Lung (tissue), 11 donors: ENCODE measurements at regions not wholly inside any gene's neighbourhood (a gene's known extent, or its start where the extent isn't known, plus 50 kb on each side); places are given as distances from the start of the nearest gene placed in this dataset.

Experiments used
- ATAC-seq: fragments of 200-7000 bp; cut with Tn5 transposase; one replicate; pipeline ENCODE4 v1.9.1; 2020; ENCODE audit warnings: moderate number of reproducible peaks; ENCODE audit not compliant: insufficient read depth, low FRiP score
- DNase-seq, 3 donors: peaks; one replicate each; pipeline ENCODE4 v3.0.0-alpha.2; 2013 to 2017
- H3K27ac ChIP-seq, 2 donors: one replicate each; pipeline ENCODE4 v1.5.1; 2013; ENCODE audit warnings: mild to moderate bottlenecking in 2 of 2, moderate library complexity in 2 of 2, control low read depth in 1 of 2, inconsistent platforms in 1 of 2, low read depth in 1 of 2, low read length in 1 of 2
- H3K27me3 ChIP-seq, 3 donors: one replicate each; pipeline ENCODE4 v1.5.1; 2013; ENCODE audit warnings: low read length in 2 of 3; ENCODE audit not compliant: control insufficient read depth in 3 of 3, insufficient read depth in 3 of 3
- H3K36me3 ChIP-seq, 4 donors: one replicate each; pipeline ENCODE4 v1.5.1; 2013; ENCODE audit warnings: low read length in 4 of 4, mild to moderate bottlenecking in 1 of 4, moderate library complexity in 1 of 4; ENCODE audit not compliant: control insufficient read depth in 4 of 4, insufficient read depth in 4 of 4
- H3K4me1 ChIP-seq, 5 donors: one replicate each; pipeline ENCODE4 v1.5.1; 2013; ENCODE audit warnings: low read length in 5 of 5, mild to moderate bottlenecking in 2 of 5, moderate library complexity in 1 of 5; ENCODE audit not compliant: control insufficient read depth in 5 of 5, insufficient read depth in 5 of 5
- H3K4me3 ChIP-seq: one replicate; pipeline ENCODE4 v1.5.1; 2013; ENCODE audit warnings: mild to moderate bottlenecking, control low read depth, moderate library complexity
- H3K9ac ChIP-seq, 2 donors: one replicate each; pipeline ENCODE4 v1.5.1; 2013; ENCODE audit warnings: low read length in 2 of 2, control low read depth in 1 of 2; ENCODE audit not compliant: insufficient read depth in 1 of 2
- H3K9me3 ChIP-seq, 4 donors: one replicate each; pipeline ENCODE4 v1.5.1; 2013; ENCODE audit warnings: low read length in 3 of 4, mild to moderate bottlenecking in 1 of 4, moderate library complexity in 1 of 4; ENCODE audit not compliant: control insufficient read depth in 4 of 4, insufficient read depth in 3 of 4
- WGBS, 2 donors: extraction: QIAGEN DNeasy Blood & Tissue Kit; methylation state at CpG; one replicate each; pipeline ENCODE4 v1.1.7; 2013; 5-methylcytosine and 5-hydroxymethylcytosine counted together
- TF ChIP-seq, protein P1 (sequence below): IDR thresholded peaks from 2 replicates; pipeline ENCODE4 v1.5.1; 2012; ENCODE audit warnings: mild to moderate bottlenecking; ENCODE audit errors: control extremely low read depth, extremely low read depth
- donor health status: control.
- donor health status: control.
- donor health status: Bipolar disorder and iron deficiency.
- donor health status: healthy.
- donor health status: DM: yes; HTN: yes; CAD: no.

DNA sequence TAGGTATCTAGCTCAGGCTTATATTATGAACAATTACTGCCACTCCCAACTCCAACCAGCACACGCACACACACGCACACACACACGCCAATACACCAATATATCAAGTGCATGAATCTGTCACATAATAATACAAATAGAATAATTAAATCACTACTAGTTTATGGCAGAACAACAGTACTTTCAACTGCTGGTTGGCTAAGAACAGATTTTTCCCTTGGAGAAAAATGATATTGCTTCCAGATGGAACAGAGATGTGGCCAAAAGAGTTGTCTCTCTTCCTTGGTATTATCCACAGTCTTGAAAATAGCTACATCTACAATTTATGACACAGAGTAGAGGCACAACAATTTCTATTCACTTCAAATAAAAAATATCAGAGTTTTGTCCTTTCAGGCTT lies 538.3 kb upstream of the FAT3 start:
- TF ChIP-seq, protein P1, sequence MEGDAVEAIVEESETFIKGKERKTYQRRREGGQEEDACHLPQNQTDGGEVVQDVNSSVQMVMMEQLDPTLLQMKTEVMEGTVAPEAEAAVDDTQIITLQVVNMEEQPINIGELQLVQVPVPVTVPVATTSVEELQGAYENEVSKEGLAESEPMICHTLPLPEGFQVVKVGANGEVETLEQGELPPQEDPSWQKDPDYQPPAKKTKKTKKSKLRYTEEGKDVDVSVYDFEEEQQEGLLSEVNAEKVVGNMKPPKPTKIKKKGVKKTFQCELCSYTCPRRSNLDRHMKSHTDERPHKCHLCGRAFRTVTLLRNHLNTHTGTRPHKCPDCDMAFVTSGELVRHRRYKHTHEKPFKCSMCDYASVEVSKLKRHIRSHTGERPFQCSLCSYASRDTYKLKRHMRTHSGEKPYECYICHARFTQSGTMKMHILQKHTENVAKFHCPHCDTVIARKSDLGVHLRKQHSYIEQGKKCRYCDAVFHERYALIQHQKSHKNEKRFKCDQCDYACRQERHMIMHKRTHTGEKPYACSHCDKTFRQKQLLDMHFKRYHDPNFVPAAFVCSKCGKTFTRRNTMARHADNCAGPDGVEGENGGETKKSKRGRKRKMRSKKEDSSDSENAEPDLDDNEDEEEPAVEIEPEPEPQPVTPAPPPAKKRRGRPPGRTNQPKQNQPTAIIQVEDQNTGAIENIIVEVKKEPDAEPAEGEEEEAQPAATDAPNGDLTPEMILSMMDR = no peak
- Histone ChIP-seq H3K4me1 (no peaks in the 10 kb centered on the region), H3K9me3 (no peaks in the 10 kb centered on the region), H3K4me3 (no peak overlapping the region), H3K27me3 (no peaks in the 10 kb centered on the region), H3K27ac (no peak overlapping the region), H3K9ac (no peak overlapping the region), H3K36me3 (no peaks in the 10 kb centered on the region)
- ATAC-seq = no peak
- DNase-seq = peak in 2 of 3 donors; percentile 6 to 16
- 75 to 93% methylated on average over 3 of the region's 3 CpGs for WGBS, 2 donors

DNA sequence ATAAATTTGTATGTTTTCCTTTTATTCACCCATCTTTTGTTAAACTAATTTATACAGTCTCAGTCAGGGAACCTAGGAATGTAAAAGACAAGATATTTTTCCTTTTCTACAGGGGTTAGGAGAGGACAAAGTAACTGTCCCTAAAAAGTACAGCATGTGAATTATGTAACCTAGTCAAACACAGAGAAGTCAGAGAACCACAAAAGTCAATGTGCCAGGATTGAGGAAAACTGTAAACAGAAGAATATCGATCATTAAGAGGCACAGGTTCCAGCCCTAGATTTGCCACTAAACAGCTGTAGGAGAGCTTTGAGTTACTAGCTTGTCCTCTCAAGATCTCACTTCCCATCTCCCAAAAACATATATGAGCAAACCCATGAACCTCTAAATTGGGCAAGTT lies 550.9 kb upstream of the FAT3 start:
- Histone ChIP-seq H3K9me3 (no peaks in the 10 kb centered on the region), H3K27me3 (no peaks in the 10 kb centered on the region), H3K4me1 (no peaks in the 10 kb centered on the region), H3K27ac (no peak overlapping the region), H3K9ac (no peak overlapping the region), H3K36me3 (no peaks in the 10 kb centered on the region), H3K4me3 (no peak overlapping the region)
- DNase-seq (no peak), ATAC-seq (no peak)
- WGBS, 2 donors = 86 to 91% methylated on average over 1 of the region's 1 CpG
- TF ChIP-seq, protein P1 = no peak

DNA sequence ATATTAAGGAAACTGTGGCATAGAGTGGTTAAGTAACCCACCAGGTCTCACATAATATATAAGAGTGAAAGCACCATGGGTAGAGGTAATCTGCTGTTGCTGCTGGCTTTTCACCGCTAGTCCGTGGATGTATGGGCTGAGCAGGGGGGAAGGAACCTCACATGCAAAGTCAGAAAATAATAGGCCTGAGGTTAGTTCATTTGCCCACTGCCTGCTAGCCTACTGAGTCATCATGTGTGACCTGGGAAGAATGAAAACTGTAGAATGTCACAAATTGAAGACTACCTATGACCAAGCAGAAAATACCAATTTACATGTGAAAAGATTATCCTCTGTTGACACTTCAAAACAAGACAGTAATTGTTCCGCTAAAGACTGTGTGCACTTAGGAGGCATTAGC lies 560.1 kb upstream of the FAT3 start:
- no peak for DNase-seq
- H3K36me3 ChIP-seq = no peaks in the 10 kb centered on the region
- no peak overlapping the region for H3K27ac ChIP-seq
- no peaks in the 10 kb centered on the region for H3K27me3 ChIP-seq
- no peak overlapping the region for H3K4me3 ChIP-seq
- no peaks in the 10 kb centered on the region for H3K4me1 ChIP-seq
- ATAC-seq = no peak
- TF ChIP-seq, protein P1 = no peak
- no peaks in the 10 kb centered on the region for H3K9me3 ChIP-seq
- 76 to 92% methylated on average over 3 of the region's 3 CpGs for WGBS, 2 donors
- no peak overlapping the region for H3K9ac ChIP-seq

GRCh38 chr11:91660036-91660435 lies 564.6 kb upstream of the FAT3 start:
- no peaks in the 10 kb centered on the region for H3K4me1 ChIP-seq
- no peak overlapping the region for H3K9ac ChIP-seq
- no peaks in the 10 kb centered on the region for H3K9me3 ChIP-seq
- H3K27ac ChIP-seq = no peak overlapping the region
- TF ChIP-seq, protein P1 = no peak
- 47 to 61% methylated on average over 1 of the region's 1 CpG for WGBS, 2 donors
- DNase-seq = no peak
- H3K27me3 ChIP-seq = no peaks in the 10 kb centered on the region
- no peak for ATAC-seq
- no peaks in the 10 kb centered on the region for H3K36me3 ChIP-seq
- no peak overlapping the region for H3K4me3 ChIP-seq
